ENCODE measurements at regions not wholly inside any gene's neighbourhood (a gene's known extent, or its start where the extent isn't known, plus 50 kb on each side); places are given as distances from the start of the nearest gene placed in this dataset.

DNA sequence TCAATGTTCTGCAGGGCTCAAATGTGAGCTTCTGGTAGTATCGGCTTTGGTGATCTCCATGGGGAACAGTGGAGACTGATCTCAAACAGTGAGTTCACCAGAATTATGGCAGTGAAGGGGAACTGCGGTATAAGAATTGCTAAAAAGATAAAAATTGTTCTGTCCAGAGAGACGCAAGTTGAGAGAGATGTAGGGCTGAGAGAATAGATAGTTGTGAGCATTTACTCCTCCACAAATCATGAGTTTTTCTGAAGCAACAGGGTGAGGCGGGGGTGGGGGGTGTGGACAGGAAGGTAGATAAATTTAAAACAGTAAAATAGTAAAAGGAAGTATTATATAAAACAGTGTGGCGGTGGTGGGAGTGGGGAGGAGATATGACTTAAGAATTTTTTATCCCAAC, 98.6 kb upstream of the NEDD9 start:
- Histone ChIP-seq H3K36me3 (ENCODE audit: low read depth) (no peaks in the 10 kb centered on the region), H3K27me3 (ENCODE audit: insufficient read depth, poor library complexity, severe bottlenecking) (no peaks in the 10 kb centered on the region), H3K4me1 (ENCODE audit: insufficient read depth, poor library complexity, severe bottlenecking) (no peaks in the 10 kb centered on the region), H3K27ac (ENCODE audit: poor library complexity, severe bottlenecking) (no peak overlapping the region), H3K4me3 (ENCODE audit: severe bottlenecking) (no peak overlapping the region), H3K9me3 (ENCODE audit: severe bottlenecking) (no peaks in the 10 kb centered on the region)
- no peak for ATAC-seq (ENCODE audit: low read depth)
- DNase-seq (ENCODE audit: low spot score) = no peak
- TF ChIP-seq CTCF (IDR thresholded peaks at IDR 0.05; ENCODE audit: poor library complexity, severe bottlenecking) = no peak

DNA sequence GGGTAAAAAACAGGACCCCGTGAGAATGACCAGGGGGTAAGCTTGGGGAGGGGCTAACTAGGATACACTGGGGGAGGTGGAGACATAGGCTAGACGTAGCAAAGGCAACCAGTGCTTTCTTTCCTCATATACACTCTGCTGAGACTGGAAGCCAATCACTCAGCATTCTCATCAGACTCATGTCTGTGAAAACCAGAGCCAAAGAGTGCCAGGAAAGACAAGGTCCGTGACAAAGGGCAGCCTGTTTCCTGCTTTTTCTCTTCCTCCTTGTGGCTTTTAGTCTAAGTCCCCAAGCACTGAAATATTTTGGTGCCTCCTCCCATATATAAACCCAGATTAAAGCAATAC, 97.9 kb upstream of the NEDD9 start:
- Histone ChIP-seq H3K9me3 (ENCODE audit: severe bottlenecking) (no peaks in the 10 kb centered on the region), H3K27me3 (ENCODE audit: insufficient read depth, poor library complexity, severe bottlenecking) (no peaks in the 10 kb centered on the region), H3K4me1 (ENCODE audit: insufficient read depth, poor library complexity, severe bottlenecking) (no peaks in the 10 kb centered on the region), H3K4me3 (ENCODE audit: severe bottlenecking) (no peak overlapping the region), H3K27ac (ENCODE audit: poor library complexity, severe bottlenecking) (no peak overlapping the region), H3K36me3 (ENCODE audit: low read depth) (no peaks in the 10 kb centered on the region)
- no peak for DNase-seq (ENCODE audit: low spot score)
- ATAC-seq (ENCODE audit: low read depth) = no peak
- no peak for TF ChIP-seq CTCF (IDR thresholded peaks at IDR 0.05; ENCODE audit: poor library complexity, severe bottlenecking)

- Histone ChIP-seq H3K27ac (ENCODE audit: poor library complexity, severe bottlenecking) (no peak overlapping the region), H3K36me3 (ENCODE audit: low read depth) (no peaks in the 10 kb centered on the region), H3K4me1 (ENCODE audit: insufficient read depth, poor library complexity, severe bottlenecking) (no peaks in the 10 kb centered on the region), H3K4me3 (ENCODE audit: severe bottlenecking) (no peak overlapping the region), H3K27me3 (ENCODE audit: insufficient read depth, poor library complexity, severe bottlenecking) (no peaks in the 10 kb centered on the region), H3K9me3 (ENCODE audit: severe bottlenecking) (no peaks in the 10 kb centered on the region)
- no peak for TF ChIP-seq CTCF (IDR thresholded peaks at IDR 0.05; ENCODE audit: poor library complexity, severe bottlenecking)
- DNase-seq (ENCODE audit: low spot score) (no peak), ATAC-seq (ENCODE audit: low read depth) (no peak)
Measured at GRCh38 chr6:11329726-11330412, 97.4 kb upstream of the NEDD9 start.

GRCh38 chr6:11328613-11329247, 96.3 kb upstream of the NEDD9 start:
- Histone ChIP-seq H3K27me3 (ENCODE audit: insufficient read depth, poor library complexity, severe bottlenecking) (no peaks in the 10 kb centered on the region), H3K4me1 (ENCODE audit: insufficient read depth, poor library complexity, severe bottlenecking) (no peaks in the 10 kb centered on the region), H3K27ac (ENCODE audit: poor library complexity, severe bottlenecking) (no peak overlapping the region), H3K4me3 (ENCODE audit: severe bottlenecking) (no peak overlapping the region), H3K9me3 (ENCODE audit: severe bottlenecking) (no peaks in the 10 kb centered on the region), H3K36me3 (ENCODE audit: low read depth) (no peaks in the 10 kb centered on the region)
- TF ChIP-seq CTCF (IDR thresholded peaks at IDR 0.05; ENCODE audit: poor library complexity, severe bottlenecking) = no peak
- DNase-seq (ENCODE audit: low spot score) (no peak), ATAC-seq (ENCODE audit: low read depth) (no peak)

GRCh38 chr6:11327961-11328360, 95.5 kb upstream of the NEDD9 start:
- no peaks in the 10 kb centered on the region for H3K9me3 ChIP-seq (ENCODE audit: severe bottlenecking)
- no peak overlapping the region for H3K27ac ChIP-seq (ENCODE audit: poor library complexity, severe bottlenecking)
- ATAC-seq (ENCODE audit: low read depth) (no peak), DNase-seq (ENCODE audit: low spot score) (no peak)
- no peak overlapping the region for H3K4me3 ChIP-seq (ENCODE audit: severe bottlenecking)
- no peak for TF ChIP-seq CTCF (IDR thresholded peaks at IDR 0.05; ENCODE audit: poor library complexity, severe bottlenecking)
- no peaks in the 10 kb centered on the region for H3K27me3 ChIP-seq (ENCODE audit: insufficient read depth, poor library complexity, severe bottlenecking)
- no peaks in the 10 kb centered on the region for H3K4me1 ChIP-seq (ENCODE audit: insufficient read depth, poor library complexity, severe bottlenecking)
- H3K36me3 ChIP-seq (ENCODE audit: low read depth) = no peaks in the 10 kb centered on the region
